Colonic mucosa (tissue), 4 donors: ENCODE measurements at regions not wholly inside any gene's neighbourhood (a gene's known extent, or its start where the extent isn't known, plus 50 kb on each side); places are given as distances from the start of the nearest gene placed in this dataset.

Source experiments
- DNase-seq: peaks from one replicate; pipeline ENCODE4 v3.0.0-alpha.2; 2020
- H3K27ac ChIP-seq: fragments of 200-600 bp; one replicate; pipeline ENCODE4 v1.8.0; 2021
- H3K27me3 ChIP-seq: fragments of 200-600 bp; one replicate; pipeline ENCODE4 v1.8.0; 2021
- H3K36me3 ChIP-seq: fragments of 200-600 bp; one replicate; pipeline ENCODE4 v1.8.0; 2021
- H3K4me1 ChIP-seq: fragments of 200-600 bp; one replicate; pipeline ENCODE4 v1.8.0; 2021; ENCODE audit warnings: mild to moderate bottlenecking
- H3K4me3 ChIP-seq: fragments of 200-600 bp; one replicate; pipeline ENCODE4 v1.8.0; 2021
- H3K9ac ChIP-seq, 2 donors: one replicate each; pipeline ENCODE4 v1.7.0; 2013; ENCODE audit warnings: control low read depth in 2 of 2, low read depth in 2 of 2, low read length in 2 of 2
- H3K9me3 ChIP-seq: fragments of 200-600 bp; one replicate; pipeline ENCODE4 v1.8.0; 2021
- intact Hi-C: fragments of 100-400 bp; cut with DNase I; formaldehyde crosslinking; loops from one replicate; pipeline ENCODE4 v1.14.1; 2022
- TF ChIP-seq, protein P1 (sequence below): fragments of 200-600 bp; IDR thresholded peaks from one replicate; pipeline ENCODE4 v1.8.0; 2022; ENCODE audit warnings: antibody characterized with exemption, mild to moderate bottlenecking
- donor health status: healthy.
- donor health status: DM: no; HTN: no; CAD: no.
- donor health status: DM: no; HTN: no; CAD: no.

DNA sequence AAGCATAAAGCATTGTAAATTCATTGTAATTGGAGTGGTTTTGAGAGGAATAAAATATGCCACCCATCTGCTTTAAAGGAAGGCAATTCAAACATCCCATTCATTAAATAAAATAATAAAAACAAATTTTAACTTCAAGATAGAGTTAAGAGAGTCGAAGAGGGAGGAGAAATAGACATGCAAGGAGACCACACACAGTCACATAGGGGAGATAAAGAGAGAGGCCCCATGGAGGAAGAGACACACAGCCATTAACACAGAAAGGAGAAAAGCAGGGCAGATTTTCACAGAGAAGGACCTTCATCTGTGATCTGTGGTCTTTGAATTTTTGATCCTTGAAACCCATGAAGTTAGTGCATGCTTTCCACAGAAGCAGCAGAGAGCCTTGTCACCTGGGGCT lies 214.3 kb upstream of the TCF21 start:
- H3K4me1 ChIP-seq, result no peaks in the 10 kb centered on the region
- no peak for DNase-seq
- intact Hi-C loops, result no loop called here
- no peaks in the 10 kb centered on the region for H3K36me3 ChIP-seq
- TF ChIP-seq, protein P1, sequence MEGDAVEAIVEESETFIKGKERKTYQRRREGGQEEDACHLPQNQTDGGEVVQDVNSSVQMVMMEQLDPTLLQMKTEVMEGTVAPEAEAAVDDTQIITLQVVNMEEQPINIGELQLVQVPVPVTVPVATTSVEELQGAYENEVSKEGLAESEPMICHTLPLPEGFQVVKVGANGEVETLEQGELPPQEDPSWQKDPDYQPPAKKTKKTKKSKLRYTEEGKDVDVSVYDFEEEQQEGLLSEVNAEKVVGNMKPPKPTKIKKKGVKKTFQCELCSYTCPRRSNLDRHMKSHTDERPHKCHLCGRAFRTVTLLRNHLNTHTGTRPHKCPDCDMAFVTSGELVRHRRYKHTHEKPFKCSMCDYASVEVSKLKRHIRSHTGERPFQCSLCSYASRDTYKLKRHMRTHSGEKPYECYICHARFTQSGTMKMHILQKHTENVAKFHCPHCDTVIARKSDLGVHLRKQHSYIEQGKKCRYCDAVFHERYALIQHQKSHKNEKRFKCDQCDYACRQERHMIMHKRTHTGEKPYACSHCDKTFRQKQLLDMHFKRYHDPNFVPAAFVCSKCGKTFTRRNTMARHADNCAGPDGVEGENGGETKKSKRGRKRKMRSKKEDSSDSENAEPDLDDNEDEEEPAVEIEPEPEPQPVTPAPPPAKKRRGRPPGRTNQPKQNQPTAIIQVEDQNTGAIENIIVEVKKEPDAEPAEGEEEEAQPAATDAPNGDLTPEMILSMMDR, result no peak
- no peaks in the 10 kb centered on the region for H3K27me3 ChIP-seq
- no peak overlapping the region for H3K27ac ChIP-seq
- H3K9ac ChIP-seq, result no peak overlapping the region
- H3K4me3 ChIP-seq, result no peak overlapping the region
- H3K9me3 ChIP-seq, result no peaks in the 10 kb centered on the region

- Histone ChIP-seq H3K4me3 (no peak overlapping the region), H3K9ac (no peak overlapping the region), H3K27me3 (no peaks in the 10 kb centered on the region), H3K9me3 (no peaks in the 10 kb centered on the region), H3K4me1 (no peaks in the 10 kb centered on the region), H3K36me3 (no peaks in the 10 kb centered on the region), H3K27ac (no peak overlapping the region)
- intact Hi-C loops, result no loop called here
- no peak for DNase-seq
- TF ChIP-seq, protein P1, result no peak
These were observed 207.9 kb upstream of the TCF21 start for GRCh38 chr6:133680994-133681393.

DNA sequence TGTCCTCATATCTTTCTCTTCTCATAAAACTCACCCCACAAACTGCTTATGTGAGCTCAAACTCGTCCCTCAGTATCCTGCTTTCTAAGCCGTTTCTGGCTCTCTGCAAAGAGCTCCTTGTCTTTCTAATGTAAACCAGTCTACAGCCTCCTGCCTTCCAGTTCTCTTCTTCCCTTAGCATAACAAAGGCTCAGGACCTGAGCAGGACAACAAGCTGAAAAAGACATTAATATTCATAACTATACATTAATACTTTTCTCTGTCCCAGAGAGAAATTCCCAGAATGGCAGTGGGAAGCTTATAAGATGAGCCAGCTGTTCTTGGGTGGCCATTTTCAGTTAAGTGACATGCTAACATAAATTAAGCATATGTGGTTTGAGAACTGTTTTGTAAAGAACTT lies 207.0 kb upstream of the TCF21 start:
- no peak for DNase-seq
- Histone ChIP-seq H3K9ac (no peak overlapping the region), H3K27ac (no peak overlapping the region), H3K27me3 (no peaks in the 10 kb centered on the region), H3K4me3 (no peak overlapping the region), H3K4me1 (no peaks in the 10 kb centered on the region), H3K36me3 (no peaks in the 10 kb centered on the region), H3K9me3 (no peaks in the 10 kb centered on the region)
- TF ChIP-seq, protein P1, result no peak
- intact Hi-C loops, result no loop called here

DNA sequence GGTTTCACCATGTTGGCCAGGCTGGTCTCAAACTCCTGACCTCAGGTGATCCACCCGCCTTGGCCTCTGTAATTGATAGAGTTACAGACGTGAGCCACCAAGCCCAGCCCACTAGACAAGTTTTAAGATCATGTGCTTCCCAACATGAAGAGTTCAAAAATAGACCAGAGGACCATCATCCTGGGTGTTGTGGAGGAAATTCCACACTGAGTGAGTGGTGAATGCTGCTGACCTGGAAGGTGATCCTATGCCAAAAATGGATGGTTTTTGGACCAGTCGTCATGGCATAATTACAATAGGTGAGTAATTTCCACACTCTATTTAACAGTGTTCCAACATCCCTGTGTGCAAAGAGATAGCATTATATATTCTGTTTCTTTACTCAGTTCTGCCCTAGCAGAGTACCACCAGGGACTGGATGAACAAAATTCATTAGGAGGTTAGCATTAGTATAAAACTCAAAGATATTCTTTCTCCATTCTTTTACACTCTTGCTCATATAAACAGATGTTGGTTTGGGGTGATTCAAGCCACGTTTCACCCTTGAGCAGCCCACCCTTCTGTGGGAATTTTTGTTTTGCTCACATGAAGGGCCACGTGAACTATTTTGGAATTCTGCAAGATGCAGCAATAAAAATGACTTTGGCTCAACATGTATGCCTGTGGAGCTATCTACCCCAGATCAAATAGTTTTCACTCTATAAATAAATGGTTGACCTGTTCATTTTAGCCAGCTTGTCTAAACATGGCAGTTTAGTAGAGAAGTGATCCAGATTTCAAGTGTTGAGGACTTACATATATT lies 206.2 kb upstream of the TCF21 start:
- H3K9me3 ChIP-seq, result no peaks in the 10 kb centered on the region
- H3K4me3 ChIP-seq, result no peak overlapping the region
- H3K4me1 ChIP-seq, result no peaks in the 10 kb centered on the region
- no peak for DNase-seq
- TF ChIP-seq, protein P1, result no peak
- H3K27ac ChIP-seq, result no peak overlapping the region
- H3K9ac ChIP-seq, result no peak overlapping the region
- intact Hi-C loops, result no loop called here
- no peaks in the 10 kb centered on the region for H3K36me3 ChIP-seq
- no peaks in the 10 kb centered on the region for H3K27me3 ChIP-seq

GRCh38 chr6:133683308-133683580 lies 205.7 kb upstream of the TCF21 start:
- intact Hi-C loops, result no loop called here
- DNase-seq, result no peak

More at GRCh38 chr6:133683308-133683580, 205.7 kb upstream of the TCF21 start:
- no peaks in the 10 kb centered on the region for H3K9me3 ChIP-seq
- H3K4me3 ChIP-seq, result no peak overlapping the region
- H3K9ac ChIP-seq, result no peak overlapping the region
- no peaks in the 10 kb centered on the region for H3K36me3 ChIP-seq
- H3K27ac ChIP-seq, result no peak overlapping the region
- H3K4me1 ChIP-seq, result no peaks in the 10 kb centered on the region
- H3K27me3 ChIP-seq, result no peaks in the 10 kb centered on the region
- TF ChIP-seq, protein P1, result no peak
